ENCODE measurements at regions not wholly inside any gene's neighbourhood (a gene's known extent, or its start where the extent isn't known, plus 50 kb on each side); places are given as distances from the start of the nearest gene placed in this dataset.

- 57 to 92% methylated on average over 2 of the region's 2 CpGs for WGBS, 2 donors
Observed at GRCh38 chr6:125511809-125512396, 210.1 kb upstream of the HDDC2 start.

GRCh38 chr6:125512621-125513020 lies 210.9 kb upstream of the HDDC2 start:
- DNase-seq = no peak
- TF ChIP-seq POLR2A (IDR thresholded peaks at IDR 0.05) = no peak
- Histone ChIP-seq H3K9me3 (no peaks in the 10 kb centered on the region), H3K36me3 (ENCODE audit: low read depth, missing control alignments) (no peaks in the 10 kb centered on the region), H3K27ac (no peak overlapping the region), H3K27me3 (no peaks in the 10 kb centered on the region), H3K4me1 (no peaks in the 10 kb centered on the region), H3K4me3 (no peak overlapping the region)
- whole genome bisulfite sequencing, 2 donors = 78% methylated on average over 2 of the region's 2 CpGs
- intact Hi-C loops (cut with DNase I; ENCODE audit: low total_unique reads) = no loop called here

More at GRCh38 chr6:125511809-125512396, 210.1 kb upstream of the HDDC2 start:
- no peak for DNase-seq
- H3K36me3 ChIP-seq (ENCODE audit: low read depth, missing control alignments) = no peaks in the 10 kb centered on the region
- no peaks in the 10 kb centered on the region for H3K9me3 ChIP-seq
- H3K4me3 ChIP-seq = no peak overlapping the region
- TF ChIP-seq POLR2A (IDR thresholded peaks at IDR 0.05) = no peak
- TF ChIP-seq CTCF (IDR thresholded peaks at IDR 0.05) = no peak
- H3K27me3 ChIP-seq = no peaks in the 10 kb centered on the region
- intact Hi-C loops (cut with DNase I; ENCODE audit: low total_unique reads) = no loop called here
- H3K27ac ChIP-seq = no peak overlapping the region
- no peaks in the 10 kb centered on the region for H3K4me1 ChIP-seq

- intact Hi-C loops (cut with DNase I; ENCODE audit: low total_unique reads) = no loop called here
- DNase-seq = no peak
- H3K27me3 ChIP-seq = no peaks in the 10 kb centered on the region
- no peak overlapping the region for H3K4me3 ChIP-seq
- TF ChIP-seq CTCF (IDR thresholded peaks at IDR 0.05) (no peak), POLR2A (IDR thresholded peaks at IDR 0.05) (no peak)
- no peaks in the 10 kb centered on the region for H3K4me1 ChIP-seq
- H3K36me3 ChIP-seq (ENCODE audit: low read depth, missing control alignments) = no peaks in the 10 kb centered on the region
- H3K27ac ChIP-seq = no peak overlapping the region
- no peaks in the 10 kb centered on the region for H3K9me3 ChIP-seq
Observed at GRCh38 chr6:125513978-125514377, 212.2 kb upstream of the HDDC2 start.

GRCh38 chr6:125516644-125517043 lies 214.9 kb upstream of the HDDC2 start:
- intact Hi-C loops (cut with DNase I; ENCODE audit: low total_unique reads) = no loop called here
- Histone ChIP-seq H3K27me3 (no peaks in the 10 kb centered on the region), H3K27ac (no peak overlapping the region), H3K36me3 (ENCODE audit: low read depth, missing control alignments) (no peaks in the 10 kb centered on the region), H3K4me1 (no peaks in the 10 kb centered on the region), H3K9me3 (no peaks in the 10 kb centered on the region), H3K4me3 (no peak overlapping the region)
- TF ChIP-seq CTCF (IDR thresholded peaks at IDR 0.05) (no peak), POLR2A (IDR thresholded peaks at IDR 0.05) (no peak)
- no peak for DNase-seq
- 91% methylated on average over 3 of the region's 3 CpGs for WGBS, 2 donors

- no peaks in the 10 kb centered on the region for H3K27me3 ChIP-seq
- no peaks in the 10 kb centered on the region for H3K4me1 ChIP-seq
- no peak overlapping the region for H3K4me3 ChIP-seq
- no peak for TF ChIP-seq POLR2A (IDR thresholded peaks at IDR 0.05)
- TF ChIP-seq CTCF (IDR thresholded peaks at IDR 0.05) = no peak
- no peaks in the 10 kb centered on the region for H3K9me3 ChIP-seq
- no peak overlapping the region for H3K27ac ChIP-seq
- no peaks in the 10 kb centered on the region for H3K36me3 ChIP-seq (ENCODE audit: low read depth, missing control alignments)
- intact Hi-C loops (cut with DNase I; ENCODE audit: low total_unique reads) = no loop called here
- no peak for DNase-seq
Observed at GRCh38 chr6:125519367-125519766, 217.6 kb upstream of the HDDC2 start.
